ENCODE measurements at regions not wholly inside any gene's neighbourhood (a gene's known extent, or its start where the extent isn't known, plus 50 kb on each side); places are given as distances from the start of the nearest gene placed in this dataset.

- no peak for DNase-seq
- ATAC-seq: no peak
- no peaks in the 10 kb centered on the region for H3K9me3 ChIP-seq
- H3K4me3 ChIP-seq: no peak overlapping the region
- TF ChIP-seq CTCF (IDR thresholded peaks at IDR 0.05): no peak
- H3K4me1 ChIP-seq: no peaks in the 10 kb centered on the region
- H3K27ac ChIP-seq: no peak overlapping the region
- H3K27me3 ChIP-seq (ENCODE audit: low read depth): no peaks in the 10 kb centered on the region
- no peaks in the 10 kb centered on the region for H3K36me3 ChIP-seq
- intact Hi-C loops (cut with DNase I): no loop called here
Observed at GRCh38 chr5:38182991-38183390, 75.4 kb upstream of the EGFLAM start.

GRCh38 chr5:38168029-38168428 lies 90.3 kb upstream of the EGFLAM start:
- H3K4me1 ChIP-seq: no peaks in the 10 kb centered on the region
- ATAC-seq: no peak
- H3K36me3 ChIP-seq: no peaks in the 10 kb centered on the region
- no peaks in the 10 kb centered on the region for H3K27me3 ChIP-seq (ENCODE audit: low read depth)
- no peak for DNase-seq
- TF ChIP-seq CTCF (IDR thresholded peaks at IDR 0.05): no peak
- intact Hi-C loops (cut with DNase I): no loop called here
- no peak overlapping the region for H3K27ac ChIP-seq
- no peaks in the 10 kb centered on the region for H3K9me3 ChIP-seq
- H3K4me3 ChIP-seq: no peak overlapping the region

- ATAC-seq: no peak
- H3K36me3 ChIP-seq: no peaks in the 10 kb centered on the region
- no peak overlapping the region for H3K4me3 ChIP-seq
- H3K4me1 ChIP-seq: no peaks in the 10 kb centered on the region
- H3K27ac ChIP-seq: no peak overlapping the region
- no peaks in the 10 kb centered on the region for H3K27me3 ChIP-seq (ENCODE audit: low read depth)
- intact Hi-C loops (cut with DNase I): no loop called here
- TF ChIP-seq CTCF (IDR thresholded peaks at IDR 0.05): no peak
- no peaks in the 10 kb centered on the region for H3K9me3 ChIP-seq
- DNase-seq: no peak
Observed at GRCh38 chr5:38167562-38167996, 90.8 kb upstream of the EGFLAM start.

- Histone ChIP-seq H3K27ac (no peak overlapping the region), H3K27me3 (ENCODE audit: low read depth) (no peaks in the 10 kb centered on the region), H3K4me1 (no peaks in the 10 kb centered on the region), H3K4me3 (no peak overlapping the region), H3K9me3 (no peaks in the 10 kb centered on the region), H3K36me3 (no peaks in the 10 kb centered on the region)
- intact Hi-C loops (cut with DNase I): no loop called here
- no peak for ATAC-seq
- DNase-seq: no peak
- no peak for TF ChIP-seq CTCF (IDR thresholded peaks at IDR 0.05)
Observed at GRCh38 chr5:38166832-38167231, 91.5 kb upstream of the EGFLAM start.

GRCh38 chr5:38165435-38165834 lies 92.9 kb upstream of the EGFLAM start:
- Histone ChIP-seq H3K4me1 (no peaks in the 10 kb centered on the region), H3K4me3 (no peak overlapping the region)
- intact Hi-C loops (cut with DNase I): no loop called here

More at GRCh38 chr5:38165435-38165834, 92.9 kb upstream of the EGFLAM start:
- Histone ChIP-seq H3K27me3 (ENCODE audit: low read depth) (no peaks in the 10 kb centered on the region), H3K9me3 (no peaks in the 10 kb centered on the region), H3K36me3 (no peaks in the 10 kb centered on the region), H3K27ac (no peak overlapping the region)
- no peak for TF ChIP-seq CTCF (IDR thresholded peaks at IDR 0.05)
- ATAC-seq: no peak
- no peak for DNase-seq
